ENCODE measurements at regions not wholly inside any gene's neighbourhood (a gene's known extent, or its start where the extent isn't known, plus 50 kb on each side); places are given as distances from the start of the nearest gene placed in this dataset.

GRCh38 chr4:100843910-100844309 lies 326.1 kb upstream of the EMCN start:
- no peaks in the 10 kb centered on the region for H3K79me2 ChIP-seq (ENCODE audit: insufficient read depth, low read length)
- ChIA-PET CTCF (no interaction called here), RAD21 (ENCODE audit: low non-redundant PET in 1 of 2, low total read pairs in 2 of 2, uncharacterized antibody in 2 of 2, unreplicated experiment in 2 of 2) (no interaction called here), POLR2A (no interaction called here)
- no peak overlapping the region for H3K27ac ChIP-seq (ENCODE audit: low read depth, low read length)
- no peaks in the 10 kb centered on the region for H3K9me2 ChIP-seq (ENCODE audit: insufficient read depth)
- H3K4me2 ChIP-seq (ENCODE audit: low read length): no peak overlapping the region
- no peaks in the 10 kb centered on the region for H3K27me3 ChIP-seq (ENCODE audit: insufficient read depth, low read length)
- DNase-seq (ENCODE audit: low read depth, low spot score): no peak
- H3K4me3 ChIP-seq (replicated peaks in 1 of 2; ENCODE audit: low read depth in 1 of 2, low read length in 2 of 2): no peak overlapping the region
- H3K4me1 ChIP-seq (ENCODE audit: control insufficient read depth in 1 of 2, insufficient read depth in 2 of 2, low read length in 2 of 2): peaks cover 0 to under 1% of the 10 kb centered on the region in 2 experiments; a peak in 2 of 4 replicates
- intact Hi-C loops (cut with micrococcal nuclease): loop anchor here (10.0 kb wide), 1 partner anchor 321 kb away; no protein-coding TSS in a partner anchor
- no peak for ATAC-seq
- no peak overlapping the region for H2AFZ ChIP-seq (ENCODE audit: low read depth, low read length, poor library complexity, severe bottlenecking)
- TF ChIP-seq POLR2A (IDR thresholded peaks at IDR 0.05; ENCODE audit: borderline replicate concordance, extremely low read depth, insufficient read depth, insufficient read length): no peak
- no peak for TF ChIP-seq CBX3 (IDR thresholded peaks at IDR 0.05; ENCODE audit: low read depth)
- TF ChIP-seq ZBTB33 (IDR thresholded peaks at IDR 0.05; ENCODE audit: extremely low read depth, insufficient replicate concordance, low read length): no peak
- no peak for TF ChIP-seq REST (IDR thresholded peaks at IDR 0.05; ENCODE audit: low read depth)
- no peak for TF ChIP-seq EGR1 (IDR thresholded peaks at IDR 0.05; ENCODE audit: low read depth)
- no peak for TF ChIP-seq RAD21 (IDR thresholded peaks at IDR 0.05; ENCODE audit: low read depth)
- TF ChIP-seq FOSL1 (IDR thresholded peaks at IDR 0.05; ENCODE audit: low read depth): no peak
- TF ChIP-seq CEBPB (IDR thresholded peaks at IDR 0.05; ENCODE audit: low read depth): no peak
- BruUV-seq (replicated peaks): no TSS peak
- H3K9me3 ChIP-seq (ENCODE audit: control insufficient read depth in 1 of 2, insufficient read depth in 1 of 2, low read depth in 1 of 2, low read length in 2 of 2): no peaks in the 10 kb centered on the region
- H4K20me1 ChIP-seq (ENCODE audit: insufficient read depth): no peaks in the 10 kb centered on the region
- H3K36me3 ChIP-seq (ENCODE audit: control insufficient read depth in 1 of 2, insufficient read depth in 2 of 2, low read length in 2 of 2): no peaks in the 10 kb centered on the region
- H3K9ac ChIP-seq (ENCODE audit: low read length): no peak overlapping the region
